ENCODE measurements at regions not wholly inside any gene's neighbourhood (a gene's known extent, or its start where the extent isn't known, plus 50 kb on each side); places are given as distances from the start of the nearest gene placed in this dataset.
"Not testable (repeated sequence)": the region's sequence is repeated elsewhere in the genome, so short reads cannot be mapped to it uniquely, and the experiment has no call there.

GRCh38 chr14:35952584-35952983 is 126.4 kb downstream of the BRMS1L start:
- Histone ChIP-seq H3K4me3 (ENCODE audit: low read length in 2 of 2) (no peak overlapping the region), H3K9me3 (ENCODE audit: control insufficient read depth in 2 of 2, low read length in 2 of 2) (no peaks in the 10 kb centered on the region), H3K9ac (ENCODE audit: low read depth in 1 of 2, low read length in 2 of 2) (no peak overlapping the region), H3K27me3 (ENCODE audit: control insufficient read depth in 2 of 2, insufficient read depth in 2 of 2, low read length in 2 of 2) (no peaks in the 10 kb centered on the region), H3K36me3 (ENCODE audit: control insufficient read depth in 2 of 2, insufficient read depth in 2 of 2, low read length in 2 of 2) (no peaks in the 10 kb centered on the region), H3K27ac (ENCODE audit: low read depth in 2 of 2, low read length in 2 of 2) (no peak overlapping the region), H3K4me1 (ENCODE audit: control insufficient read depth in 2 of 2, insufficient read depth in 2 of 2, low read length in 2 of 2) (no peaks in the 10 kb centered on the region)

GRCh38 chr14:35949920-35950513 is 123.9 kb downstream of the BRMS1L start:
- no peaks in the 10 kb centered on the region for H3K27me3 ChIP-seq (ENCODE audit: control insufficient read depth in 2 of 2, insufficient read depth in 2 of 2, low read length in 2 of 2)
- no peak overlapping the region for H3K27ac ChIP-seq (ENCODE audit: low read depth in 2 of 2, low read length in 2 of 2)
- H3K9ac ChIP-seq (ENCODE audit: low read depth in 1 of 2, low read length in 2 of 2): no peak overlapping the region
- H3K4me1 ChIP-seq (ENCODE audit: control insufficient read depth in 2 of 2, insufficient read depth in 2 of 2, low read length in 2 of 2): no peaks in the 10 kb centered on the region
- H3K9me3 ChIP-seq (ENCODE audit: control insufficient read depth in 2 of 2, low read length in 2 of 2): no peaks in the 10 kb centered on the region
- H3K36me3 ChIP-seq (ENCODE audit: control insufficient read depth in 2 of 2, insufficient read depth in 2 of 2, low read length in 2 of 2): no peaks in the 10 kb centered on the region
- no peak overlapping the region for H3K4me3 ChIP-seq (ENCODE audit: low read length in 2 of 2)

- not testable (repeated sequence) for H3K9me3 ChIP-seq (ENCODE audit: control insufficient read depth in 2 of 2, low read length in 2 of 2); H3K4me3 ChIP-seq (ENCODE audit: low read length in 2 of 2); H3K9ac ChIP-seq (ENCODE audit: low read depth in 1 of 2, low read length in 2 of 2); H3K27ac ChIP-seq (ENCODE audit: low read depth in 2 of 2, low read length in 2 of 2); H3K4me1 ChIP-seq (ENCODE audit: control insufficient read depth in 2 of 2, insufficient read depth in 2 of 2, low read length in 2 of 2); H3K36me3 ChIP-seq (ENCODE audit: control insufficient read depth in 2 of 2, insufficient read depth in 2 of 2, low read length in 2 of 2); H3K27me3 ChIP-seq (ENCODE audit: control insufficient read depth in 2 of 2, insufficient read depth in 2 of 2, low read length in 2 of 2)
These were observed 121.8 kb downstream of the BRMS1L start for GRCh38 chr14:35947983-35948382.

GRCh38 chr14:35944847-35945246 is 118.7 kb downstream of the BRMS1L start:
- H3K4me3 ChIP-seq (ENCODE audit: low read length in 2 of 2): no peak overlapping the region
- no peaks in the 10 kb centered on the region for H3K36me3 ChIP-seq (ENCODE audit: control insufficient read depth in 2 of 2, insufficient read depth in 2 of 2, low read length in 2 of 2)
- no peaks in the 10 kb centered on the region for H3K9me3 ChIP-seq (ENCODE audit: control insufficient read depth in 2 of 2, low read length in 2 of 2)
- no peak overlapping the region for H3K9ac ChIP-seq (ENCODE audit: low read depth in 1 of 2, low read length in 2 of 2)
- H3K4me1 ChIP-seq (ENCODE audit: control insufficient read depth in 2 of 2, insufficient read depth in 2 of 2, low read length in 2 of 2): no peaks in the 10 kb centered on the region
- no peaks in the 10 kb centered on the region for H3K27me3 ChIP-seq (ENCODE audit: control insufficient read depth in 2 of 2, insufficient read depth in 2 of 2, low read length in 2 of 2)
- no peak overlapping the region for H3K27ac ChIP-seq (ENCODE audit: low read depth in 2 of 2, low read length in 2 of 2)

- Histone ChIP-seq H3K9me3 (ENCODE audit: control insufficient read depth in 2 of 2, low read length in 2 of 2) (no peaks in the 10 kb centered on the region), H3K9ac (ENCODE audit: low read depth in 1 of 2, low read length in 2 of 2) (no peak overlapping the region), H3K4me3 (ENCODE audit: low read length in 2 of 2) (peak overlapping the region in 1 of 2 donors; percentile 23), H3K27me3 (ENCODE audit: control insufficient read depth in 2 of 2, insufficient read depth in 2 of 2, low read length in 2 of 2) (no peaks in the 10 kb centered on the region), H3K4me1 (ENCODE audit: control insufficient read depth in 2 of 2, insufficient read depth in 2 of 2, low read length in 2 of 2) (no peaks in the 10 kb centered on the region), H3K27ac (ENCODE audit: low read depth in 2 of 2, low read length in 2 of 2) (no peak overlapping the region), H3K36me3 (ENCODE audit: control insufficient read depth in 2 of 2, insufficient read depth in 2 of 2, low read length in 2 of 2) (no peaks in the 10 kb centered on the region)
These were observed 114.2 kb downstream of the BRMS1L start for GRCh38 chr14:35940291-35940690.

GRCh38 chr14:35938770-35939169 is 112.6 kb downstream of the BRMS1L start:
- no peak overlapping the region for H3K9ac ChIP-seq (ENCODE audit: low read depth in 1 of 2, low read length in 2 of 2)
- H3K4me1 ChIP-seq (ENCODE audit: control insufficient read depth in 2 of 2, insufficient read depth in 2 of 2, low read length in 2 of 2): no peaks in the 10 kb centered on the region
- H3K27me3 ChIP-seq (ENCODE audit: control insufficient read depth in 2 of 2, insufficient read depth in 2 of 2, low read length in 2 of 2): no peaks in the 10 kb centered on the region
- no peak overlapping the region for H3K27ac ChIP-seq (ENCODE audit: low read depth in 2 of 2, low read length in 2 of 2)
- H3K4me3 ChIP-seq (ENCODE audit: low read length in 2 of 2): no peak overlapping the region
- H3K36me3 ChIP-seq (ENCODE audit: control insufficient read depth in 2 of 2, insufficient read depth in 2 of 2, low read length in 2 of 2): no peaks in the 10 kb centered on the region
- H3K9me3 ChIP-seq (ENCODE audit: control insufficient read depth in 2 of 2, low read length in 2 of 2): no peaks in the 10 kb centered on the region

- Histone ChIP-seq H3K27me3 (ENCODE audit: control insufficient read depth in 2 of 2, insufficient read depth in 2 of 2, low read length in 2 of 2) (no peaks in the 10 kb centered on the region), H3K27ac (ENCODE audit: low read depth in 2 of 2, low read length in 2 of 2) (no peak overlapping the region), H3K9ac (ENCODE audit: low read depth in 1 of 2, low read length in 2 of 2) (no peak overlapping the region), H3K4me1 (ENCODE audit: control insufficient read depth in 2 of 2, insufficient read depth in 2 of 2, low read length in 2 of 2) (no peaks in the 10 kb centered on the region), H3K9me3 (ENCODE audit: control insufficient read depth in 2 of 2, low read length in 2 of 2) (no peaks in the 10 kb centered on the region), H3K36me3 (ENCODE audit: control insufficient read depth in 2 of 2, insufficient read depth in 2 of 2, low read length in 2 of 2) (no peaks in the 10 kb centered on the region), H3K4me3 (ENCODE audit: low read length in 2 of 2) (no peak overlapping the region)
These were observed 108.4 kb downstream of the BRMS1L start for GRCh38 chr14:35934499-35934898.

- Histone ChIP-seq H3K9me3 (ENCODE audit: control insufficient read depth in 2 of 2, low read length in 2 of 2) (no peaks in the 10 kb centered on the region), H3K4me1 (ENCODE audit: control insufficient read depth in 2 of 2, insufficient read depth in 2 of 2, low read length in 2 of 2) (no peaks in the 10 kb centered on the region), H3K27ac (ENCODE audit: low read depth in 2 of 2, low read length in 2 of 2) (no peak overlapping the region), H3K4me3 (ENCODE audit: low read length in 2 of 2) (peak overlapping the region in 1 of 2 donors; percentile 27), H3K36me3 (ENCODE audit: control insufficient read depth in 2 of 2, insufficient read depth in 2 of 2, low read length in 2 of 2) (no peaks in the 10 kb centered on the region), H3K9ac (ENCODE audit: low read depth in 1 of 2, low read length in 2 of 2) (no peak overlapping the region), H3K27me3 (ENCODE audit: control insufficient read depth in 2 of 2, insufficient read depth in 2 of 2, low read length in 2 of 2) (no peaks in the 10 kb centered on the region)
These were observed 106.6 kb downstream of the BRMS1L start for GRCh38 chr14:35932659-35933159.

GRCh38 chr14:35932136-35932535 is 106.0 kb downstream of the BRMS1L start:
- H3K27me3 ChIP-seq (ENCODE audit: control insufficient read depth in 2 of 2, insufficient read depth in 2 of 2, low read length in 2 of 2): no peaks in the 10 kb centered on the region
- no peak overlapping the region for H3K4me3 ChIP-seq (ENCODE audit: low read length in 2 of 2)
- H3K27ac ChIP-seq (ENCODE audit: low read depth in 2 of 2, low read length in 2 of 2): no peak overlapping the region
- H3K9me3 ChIP-seq (ENCODE audit: control insufficient read depth in 2 of 2, low read length in 2 of 2): no peaks in the 10 kb centered on the region
- no peaks in the 10 kb centered on the region for H3K4me1 ChIP-seq (ENCODE audit: control insufficient read depth in 2 of 2, insufficient read depth in 2 of 2, low read length in 2 of 2)
- H3K36me3 ChIP-seq (ENCODE audit: control insufficient read depth in 2 of 2, insufficient read depth in 2 of 2, low read length in 2 of 2): no peaks in the 10 kb centered on the region
- H3K9ac ChIP-seq (ENCODE audit: low read depth in 1 of 2, low read length in 2 of 2): no peak overlapping the region

GRCh38 chr14:35931346-35931745 is 105.2 kb downstream of the BRMS1L start:
- Histone ChIP-seq H3K4me1 (ENCODE audit: control insufficient read depth in 2 of 2, insufficient read depth in 2 of 2, low read length in 2 of 2) (no peaks in the 10 kb centered on the region), H3K9ac (ENCODE audit: low read depth in 1 of 2, low read length in 2 of 2) (no peak overlapping the region), H3K27me3 (ENCODE audit: control insufficient read depth in 2 of 2, insufficient read depth in 2 of 2, low read length in 2 of 2) (no peaks in the 10 kb centered on the region), H3K36me3 (ENCODE audit: control insufficient read depth in 2 of 2, insufficient read depth in 2 of 2, low read length in 2 of 2) (no peaks in the 10 kb centered on the region), H3K4me3 (ENCODE audit: low read length in 2 of 2) (no peak overlapping the region), H3K27ac (ENCODE audit: low read depth in 2 of 2, low read length in 2 of 2) (no peak overlapping the region), H3K9me3 (ENCODE audit: control insufficient read depth in 2 of 2, low read length in 2 of 2) (no peaks in the 10 kb centered on the region)

- H3K9me3 ChIP-seq (ENCODE audit: control insufficient read depth in 2 of 2, low read length in 2 of 2): no peaks in the 10 kb centered on the region
- no peak overlapping the region for H3K4me3 ChIP-seq (ENCODE audit: low read length in 2 of 2)
- no peak overlapping the region for H3K27ac ChIP-seq (ENCODE audit: low read depth in 2 of 2, low read length in 2 of 2)
- no peaks in the 10 kb centered on the region for H3K4me1 ChIP-seq (ENCODE audit: control insufficient read depth in 2 of 2, insufficient read depth in 2 of 2, low read length in 2 of 2)
- no peaks in the 10 kb centered on the region for H3K36me3 ChIP-seq (ENCODE audit: control insufficient read depth in 2 of 2, insufficient read depth in 2 of 2, low read length in 2 of 2)
- no peaks in the 10 kb centered on the region for H3K27me3 ChIP-seq (ENCODE audit: control insufficient read depth in 2 of 2, insufficient read depth in 2 of 2, low read length in 2 of 2)
- H3K9ac ChIP-seq (ENCODE audit: low read depth in 1 of 2, low read length in 2 of 2): no peak overlapping the region
These were observed 103.0 kb downstream of the BRMS1L start for GRCh38 chr14:35929186-35929585.

All from mucosa of rectum (tissue), 2 donors.